ENCODE measurements at regions not wholly inside any gene's neighbourhood (a gene's known extent, or its start where the extent isn't known, plus 50 kb on each side); places are given as distances from the start of the nearest gene placed in this dataset.

DNA sequence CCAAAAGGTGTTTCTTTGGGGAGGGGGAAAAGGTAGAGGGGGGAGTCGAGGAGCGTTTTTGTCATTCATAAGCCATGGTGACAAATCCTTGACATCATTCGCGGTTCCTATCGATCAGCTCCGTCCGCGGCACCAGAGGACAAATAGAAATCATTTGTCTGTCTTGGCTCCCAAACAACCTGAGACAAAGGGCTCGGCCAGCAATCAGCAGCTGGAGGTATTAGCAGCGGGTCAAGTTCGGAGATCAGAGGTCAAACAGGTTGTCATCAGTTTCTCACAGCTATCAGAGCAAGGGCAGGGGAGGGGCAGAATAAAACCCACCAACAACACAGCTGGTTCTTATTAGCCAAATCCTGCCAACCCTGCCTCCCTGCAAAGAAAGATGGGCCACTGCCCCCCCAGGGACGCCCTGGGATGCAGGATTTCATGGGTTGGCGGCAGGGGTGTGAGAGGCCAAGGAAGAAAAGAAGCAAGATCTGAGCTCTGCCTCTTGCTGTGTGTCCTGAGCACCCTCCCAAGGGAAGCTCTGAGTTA is 145.3 kb upstream of the LHX1 start:
- no peaks in the 10 kb centered on the region for H4K20me1 ChIP-seq (ENCODE audit: control insufficient read depth, insufficient read depth, low read length, poor library complexity, severe bottlenecking)
- H3K4me1 ChIP-seq (ENCODE audit: control insufficient read depth in 2 of 2, insufficient read depth in 2 of 2, low read length in 2 of 2), result no peaks in the 10 kb centered on the region
- H3K36me3 ChIP-seq (replicated peaks in 1 of 2; ENCODE audit: control extremely low read depth in 1 of 2, control insufficient read depth in 1 of 2, extremely low read depth in 1 of 2, insufficient read depth in 2 of 2, low read length in 1 of 2), result no peaks in the 10 kb centered on the region
- Mint-ChIP-seq H3K4me1 (no peaks in the 10 kb centered on the region), H3K27me3 (peaks cover 39% of the 10 kb centered on the region), H3K9me3 (ENCODE audit: insufficient read depth) (no peaks in the 10 kb centered on the region), H3K4me3 (no peak overlapping the region), H3K27ac (no peak overlapping the region)
- no peak for ATAC-seq (ENCODE audit: low read depth)
- intact Hi-C loops (cut with micrococcal nuclease), result no loop called here
- H3K79me2 ChIP-seq (ENCODE audit: control insufficient read depth, insufficient read depth, low read length), result no peaks in the 10 kb centered on the region
- no peak overlapping the region for H3K4me2 ChIP-seq (replicated peaks; ENCODE audit: low read depth, low read length, poor library complexity, severe bottlenecking)
- H3K9me3 ChIP-seq (ENCODE audit: control extremely low read depth in 1 of 3, control insufficient read depth in 2 of 3, insufficient read depth in 1 of 3, low read length in 2 of 3), result no peaks in the 10 kb centered on the region
- H3K27ac ChIP-seq (ENCODE audit: low read length in 2 of 2), result no peak overlapping the region
- no peak for DNase-seq
- peaks cover 0 to 13% (median 0%) of the 10 kb centered on the region in 4 experiments for H3K27me3 ChIP-seq (replicated peaks in 1 of 4; ENCODE audit: control extremely low read depth in 1 of 4, control insufficient read depth in 3 of 4, insufficient read depth in 4 of 4, low read length in 3 of 4)
- H3K4me3 ChIP-seq (ENCODE audit: control extremely low read depth in 1 of 5, extremely low read depth in 1 of 5, insufficient read depth in 1 of 5, low read depth in 2 of 5, low read length in 4 of 5), result no peak overlapping the region
- H3K9ac ChIP-seq (ENCODE audit: low read length), result no peak overlapping the region
- WGBS (ENCODE audit: insufficient coverage), result 52% methylated on average over 13 of the region's 13 CpGs
- H2AFZ ChIP-seq (ENCODE audit: insufficient read depth, low read depth, low read length, poor library complexity, severe bottlenecking), result no peak overlapping the region
- ChIA-PET POLR2A (no interaction called here), CTCF (no interaction called here)
- no peak for TF ChIP-seq EZH2 (IDR thresholded peaks at IDR 0.05; ENCODE audit: borderline replicate concordance, insufficient read depth, low read depth, low read length, poor library complexity, severe bottlenecking)
- TF ChIP-seq, protein P1, sequence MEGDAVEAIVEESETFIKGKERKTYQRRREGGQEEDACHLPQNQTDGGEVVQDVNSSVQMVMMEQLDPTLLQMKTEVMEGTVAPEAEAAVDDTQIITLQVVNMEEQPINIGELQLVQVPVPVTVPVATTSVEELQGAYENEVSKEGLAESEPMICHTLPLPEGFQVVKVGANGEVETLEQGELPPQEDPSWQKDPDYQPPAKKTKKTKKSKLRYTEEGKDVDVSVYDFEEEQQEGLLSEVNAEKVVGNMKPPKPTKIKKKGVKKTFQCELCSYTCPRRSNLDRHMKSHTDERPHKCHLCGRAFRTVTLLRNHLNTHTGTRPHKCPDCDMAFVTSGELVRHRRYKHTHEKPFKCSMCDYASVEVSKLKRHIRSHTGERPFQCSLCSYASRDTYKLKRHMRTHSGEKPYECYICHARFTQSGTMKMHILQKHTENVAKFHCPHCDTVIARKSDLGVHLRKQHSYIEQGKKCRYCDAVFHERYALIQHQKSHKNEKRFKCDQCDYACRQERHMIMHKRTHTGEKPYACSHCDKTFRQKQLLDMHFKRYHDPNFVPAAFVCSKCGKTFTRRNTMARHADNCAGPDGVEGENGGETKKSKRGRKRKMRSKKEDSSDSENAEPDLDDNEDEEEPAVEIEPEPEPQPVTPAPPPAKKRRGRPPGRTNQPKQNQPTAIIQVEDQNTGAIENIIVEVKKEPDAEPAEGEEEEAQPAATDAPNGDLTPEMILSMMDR (IDR thresholded peaks at IDR 0.05), result no peak

DNA sequence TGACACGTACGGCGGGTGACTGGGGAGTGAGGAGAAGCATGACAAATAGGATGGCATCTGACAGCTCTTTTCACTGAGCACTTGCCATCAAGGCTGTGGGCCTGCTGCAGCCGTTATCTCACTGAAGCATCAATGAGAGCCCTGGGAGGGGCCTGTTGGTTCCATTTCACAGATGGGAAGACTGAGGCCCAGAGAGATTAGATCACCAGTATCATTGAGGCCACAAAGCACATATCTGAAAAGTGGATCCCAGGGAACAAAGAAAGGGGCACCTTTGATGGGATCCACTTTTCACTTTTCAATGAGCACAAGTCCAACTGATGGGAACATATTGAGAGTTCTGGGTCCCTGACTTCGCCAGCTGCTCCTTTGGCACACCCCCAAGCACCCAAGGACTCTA is 144.4 kb upstream of the LHX1 start:
- Histone ChIP-seq H3K4me3 (ENCODE audit: control extremely low read depth in 1 of 5, extremely low read depth in 1 of 5, insufficient read depth in 1 of 5, low read depth in 2 of 5, low read length in 4 of 5) (no peak overlapping the region), H3K27ac (ENCODE audit: low read length in 2 of 2) (no peak overlapping the region), H4K20me1 (ENCODE audit: control insufficient read depth, insufficient read depth, low read length, poor library complexity, severe bottlenecking) (no peaks in the 10 kb centered on the region), H3K79me2 (ENCODE audit: control insufficient read depth, insufficient read depth, low read length) (no peaks in the 10 kb centered on the region), H3K27me3 (replicated peaks in 1 of 4; ENCODE audit: control extremely low read depth in 1 of 4, control insufficient read depth in 3 of 4, insufficient read depth in 4 of 4, low read length in 3 of 4) (peaks cover 0 to 17% (median 0%) of the 10 kb centered on the region in 4 experiments), H3K4me2 (replicated peaks; ENCODE audit: low read depth, low read length, poor library complexity, severe bottlenecking) (no peak overlapping the region), H3K36me3 (replicated peaks in 1 of 2; ENCODE audit: control extremely low read depth in 1 of 2, control insufficient read depth in 1 of 2, extremely low read depth in 1 of 2, insufficient read depth in 2 of 2, low read length in 1 of 2) (no peaks in the 10 kb centered on the region), H2AFZ (ENCODE audit: insufficient read depth, low read depth, low read length, poor library complexity, severe bottlenecking) (no peak overlapping the region), H3K9me3 (ENCODE audit: control extremely low read depth in 1 of 3, control insufficient read depth in 2 of 3, insufficient read depth in 1 of 3, low read length in 2 of 3) (peaks cover 0 to 5% (median 3%) of the 10 kb centered on the region in 3 donors), H3K9ac (ENCODE audit: low read length) (no peak overlapping the region), H3K4me1 (ENCODE audit: control insufficient read depth in 2 of 2, insufficient read depth in 2 of 2, low read length in 2 of 2) (no peaks in the 10 kb centered on the region)
- Mint-ChIP-seq H3K27ac (no peak overlapping the region), H3K4me3 (no peak overlapping the region), H3K27me3 (peaks cover 35% of the 10 kb centered on the region), H3K4me1 (no peaks in the 10 kb centered on the region), H3K9me3 (ENCODE audit: insufficient read depth) (no peaks in the 10 kb centered on the region)
- WGBS (ENCODE audit: insufficient coverage), result 92% methylated on average over 4 of the region's 5 CpGs
- ChIA-PET POLR2A (no interaction called here), CTCF (no interaction called here)
- TF ChIP-seq, protein P1 (IDR thresholded peaks at IDR 0.05), result no peak
- TF ChIP-seq EZH2 (IDR thresholded peaks at IDR 0.05; ENCODE audit: borderline replicate concordance, insufficient read depth, low read depth, low read length, poor library complexity, severe bottlenecking), result no peak
- ATAC-seq (ENCODE audit: low read depth) (no peak), DNase-seq (no peak)
- intact Hi-C loops (cut with micrococcal nuclease), result no loop called here

Measured in B cell (primary cell).